ENCODE measurements at regions not wholly inside any gene's neighbourhood (a gene's known extent, or its start where the extent isn't known, plus 50 kb on each side); places are given as distances from the start of the nearest gene placed in this dataset.

DNA sequence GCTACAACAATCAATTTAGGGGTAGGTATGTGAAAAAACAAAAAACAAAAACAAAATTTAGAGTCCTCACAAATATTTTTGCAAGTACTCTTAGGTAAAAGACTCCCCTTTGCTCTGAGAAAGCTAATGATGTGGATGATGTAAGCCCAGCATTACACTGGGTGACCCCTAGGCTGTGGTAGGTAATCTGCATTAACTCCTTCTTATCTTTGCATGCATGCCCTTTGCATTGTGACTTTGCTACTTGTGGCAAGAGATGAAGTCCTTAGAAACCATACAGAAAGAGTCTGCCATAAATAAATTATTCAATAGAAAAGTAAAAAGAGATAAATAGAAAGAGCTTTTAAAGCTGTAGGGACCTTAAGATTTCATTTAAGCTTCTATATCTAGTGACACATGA, 159.7 kb upstream of the MBNL1 start:
- no peaks in the 10 kb centered on the region for H3K27me3 Mint-ChIP-seq
- no peaks in the 10 kb centered on the region for H3K9me3 Mint-ChIP-seq
- TF ChIP-seq CTCF (conservative IDR thresholded peaks at IDR 0.05), result no peak
- no peak for DNase-seq (ENCODE audit: extremely low spot score, unreplicated experiment)
- H3K27ac Mint-ChIP-seq, result no peak overlapping the region
- no peak overlapping the region for H3K4me3 Mint-ChIP-seq
- no peaks in the 10 kb centered on the region for H3K36me3 Mint-ChIP-seq
- H3K4me1 Mint-ChIP-seq (ENCODE audit: unreplicated experiment), result no peaks in the 10 kb centered on the region

GRCh38 chr3:152113413-152113812, 155.3 kb upstream of the MBNL1 start:
- H3K4me1 Mint-ChIP-seq (ENCODE audit: unreplicated experiment), result no peaks in the 10 kb centered on the region
- no peak overlapping the region for H3K4me3 Mint-ChIP-seq
- no peak for TF ChIP-seq CTCF (conservative IDR thresholded peaks at IDR 0.05)
- no peak overlapping the region for H3K27ac Mint-ChIP-seq
- DNase-seq (ENCODE audit: extremely low spot score, unreplicated experiment), result no peak
- H3K27me3 Mint-ChIP-seq, result no peaks in the 10 kb centered on the region
- no peaks in the 10 kb centered on the region for H3K9me3 Mint-ChIP-seq
- no peaks in the 10 kb centered on the region for H3K36me3 Mint-ChIP-seq

GRCh38 chr3:152113992-152114651, 154.6 kb upstream of the MBNL1 start:
- H3K4me1 Mint-ChIP-seq (ENCODE audit: unreplicated experiment), result no peaks in the 10 kb centered on the region
- H3K4me3 Mint-ChIP-seq, result no peak overlapping the region
- no peak overlapping the region for H3K27ac Mint-ChIP-seq
- H3K36me3 Mint-ChIP-seq, result no peaks in the 10 kb centered on the region
- no peaks in the 10 kb centered on the region for H3K9me3 Mint-ChIP-seq
- H3K27me3 Mint-ChIP-seq, result no peaks in the 10 kb centered on the region
- DNase-seq (ENCODE audit: extremely low spot score, unreplicated experiment), result no peak
- no peak for TF ChIP-seq CTCF (conservative IDR thresholded peaks at IDR 0.05)

DNA sequence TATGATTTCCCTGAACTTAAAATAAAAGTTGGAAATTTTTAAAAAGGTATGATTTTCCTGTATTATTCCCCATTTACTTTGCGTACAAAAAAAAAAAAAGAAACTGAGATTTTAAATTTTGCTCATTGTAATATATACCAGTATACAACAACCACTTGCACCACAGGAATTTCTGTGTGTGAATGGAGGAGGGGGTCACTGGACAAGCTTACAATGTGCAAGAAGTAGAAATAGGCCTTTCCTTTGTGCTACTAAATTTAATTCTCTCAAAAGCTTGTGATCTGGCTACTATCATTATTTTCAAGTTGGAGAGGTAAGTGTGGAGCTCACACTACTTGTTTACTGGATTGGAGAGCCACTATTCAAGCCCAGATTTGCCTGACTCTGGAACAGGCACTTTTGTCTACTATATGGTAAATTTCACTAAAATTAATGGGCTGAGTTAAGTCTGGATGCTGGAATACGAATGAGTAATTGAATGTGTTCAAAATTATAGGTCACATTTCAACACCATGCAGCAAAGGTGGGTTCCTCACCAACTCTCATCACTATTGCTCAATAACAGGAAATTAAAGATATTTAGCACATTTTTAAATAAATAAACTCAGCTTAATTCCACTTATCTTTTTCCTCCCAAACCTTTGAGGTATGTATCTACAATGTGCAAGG, 148.0 kb upstream of the MBNL1 start:
- Mint-ChIP-seq H3K36me3 (no peaks in the 10 kb centered on the region), H3K27me3 (no peaks in the 10 kb centered on the region), H3K4me1 (ENCODE audit: unreplicated experiment) (no peaks in the 10 kb centered on the region), H3K4me3 (no peak overlapping the region), H3K9me3 (no peaks in the 10 kb centered on the region), H3K27ac (no peak overlapping the region)
- no peak for DNase-seq (ENCODE audit: extremely low spot score, unreplicated experiment)
- TF ChIP-seq CTCF (conservative IDR thresholded peaks at IDR 0.05), result no peak

- H3K4me3 Mint-ChIP-seq, result no peak overlapping the region
- no peak for TF ChIP-seq CTCF (conservative IDR thresholded peaks at IDR 0.05)
- H3K27me3 Mint-ChIP-seq, result no peaks in the 10 kb centered on the region
- H3K4me1 Mint-ChIP-seq (ENCODE audit: unreplicated experiment), result no peaks in the 10 kb centered on the region
- no peaks in the 10 kb centered on the region for H3K9me3 Mint-ChIP-seq
- no peak for DNase-seq (ENCODE audit: extremely low spot score, unreplicated experiment)
- no peak overlapping the region for H3K27ac Mint-ChIP-seq
- H3K36me3 Mint-ChIP-seq, result no peaks in the 10 kb centered on the region
Measured at GRCh38 chr3:152121270-152121636, 147.5 kb upstream of the MBNL1 start.
